ENCODE measurements at regions not wholly inside any gene's neighbourhood (a gene's known extent, or its start where the extent isn't known, plus 50 kb on each side); places are given as distances from the start of the nearest gene placed in this dataset.
"Not testable (repeated sequence)": the region's sequence is repeated elsewhere in the genome, so short reads cannot be mapped to it uniquely, and the experiment has no call there.

- not testable (repeated sequence) for DNase-seq
Measured at GRCh38 chr21:35590284-35590683, 470.0 kb downstream of the SETD4 start.

- DNase-seq, result no peak
Measured at GRCh38 chr21:35587841-35588380, 472.4 kb downstream of the SETD4 start.

- DNase-seq, result no peak
Measured at GRCh38 chr21:35586305-35586704, 474.0 kb downstream of the SETD4 start.

GRCh38 chr21:35585878-35586277 is 474.4 kb downstream of the SETD4 start:
- DNase-seq, result no peak

- DNase-seq, result no peak
Measured at GRCh38 chr21:35585155-35585554, 475.2 kb downstream of the SETD4 start.

- no peak for DNase-seq
Measured at GRCh38 chr21:35583566-35584216, 476.6 kb downstream of the SETD4 start.

- no peak for DNase-seq
Measured at GRCh38 chr21:35582731-35583130, 477.6 kb downstream of the SETD4 start.

GRCh38 chr21:35581640-35582039 is 478.7 kb downstream of the SETD4 start:
- no peak for DNase-seq

GRCh38 chr21:35579520-35580293 is 480.6 kb downstream of the SETD4 start:
- DNase-seq, result no peak

- DNase-seq, result no peak
Measured at GRCh38 chr21:35578831-35579471, 481.4 kb downstream of the SETD4 start.

- DNase-seq, result no peak
Measured at GRCh38 chr21:35578347-35578782, 482.0 kb downstream of the SETD4 start.

- no peak for DNase-seq
Measured at GRCh38 chr21:35575280-35575915, 484.9 kb downstream of the SETD4 start.

GRCh38 chr21:35573472-35574374 is 486.6 kb downstream of the SETD4 start:
- DNase-seq, result no peak

- no peak for DNase-seq
Measured at GRCh38 chr21:35571910-35572309, 488.4 kb downstream of the SETD4 start.

GRCh38 chr21:35568643-35569042 is 491.7 kb downstream of the SETD4 start:
- DNase-seq, result no peak

- no peak for DNase-seq
Measured at GRCh38 chr21:35566874-35567273, 493.5 kb downstream of the SETD4 start.

- DNase-seq, result no peak
Measured at GRCh38 chr21:35565204-35565611, 495.1 kb downstream of the SETD4 start.

GRCh38 chr21:35563885-35564451 is 496.4 kb downstream of the SETD4 start:
- no peak for DNase-seq

GRCh38 chr21:35562876-35563275 is 497.4 kb downstream of the SETD4 start:
- no peak for DNase-seq

- no peak for DNase-seq
Measured at GRCh38 chr21:35561116-35561515, 499.2 kb downstream of the SETD4 start.

GRCh38 chr21:35559829-35560225 is 500.5 kb downstream of the SETD4 start:
- no peak for DNase-seq
